ENCODE measurements at regions not wholly inside any gene's neighbourhood (a gene's known extent, or its start where the extent isn't known, plus 50 kb on each side); places are given as distances from the start of the nearest gene placed in this dataset.
"Not testable (repeated sequence)": the region's sequence is repeated elsewhere in the genome, so short reads cannot be mapped to it uniquely, and the experiment has no call there.

GRCh38 chr21:18096413-18096812 lies 148.2 kb upstream of the CHODL start:
- not testable (repeated sequence) for DNase-seq

GRCh38 chr21:18089786-18090185 lies 154.8 kb upstream of the CHODL start:
- DNase-seq: no peak

- DNase-seq: no peak
Measured at GRCh38 chr21:18070392-18070791, 174.2 kb upstream of the CHODL start.

GRCh38 chr21:18069875-18070274 lies 174.8 kb upstream of the CHODL start:
- no peak for DNase-seq

- no peak for DNase-seq
Measured at GRCh38 chr21:18060402-18060801, 184.2 kb upstream of the CHODL start.

GRCh38 chr21:18058731-18059398 lies 185.8 kb upstream of the CHODL start:
- no peak for DNase-seq

- no peak for DNase-seq
Measured at GRCh38 chr21:18053151-18053550, 191.5 kb upstream of the CHODL start.

- DNase-seq: no peak
Measured at GRCh38 chr21:18049461-18049860, 195.2 kb upstream of the CHODL start.

- DNase-seq: no peak
Measured at GRCh38 chr21:18041012-18041411, 203.6 kb upstream of the CHODL start.

- DNase-seq: no peak
Measured at GRCh38 chr21:18030248-18030647, 211.1 kb upstream of the C21orf91 start.

- DNase-seq: no peak
Measured at GRCh38 chr21:18026359-18026758, 207.2 kb upstream of the C21orf91 start.

GRCh38 chr21:18023711-18024110 lies 204.6 kb upstream of the C21orf91 start:
- no peak for DNase-seq

- no peak for DNase-seq
Measured at GRCh38 chr21:18023157-18023556, 204.0 kb upstream of the C21orf91 start.

- DNase-seq: no peak
Measured at GRCh38 chr21:18007121-18007520, 188.0 kb upstream of the C21orf91 start.

GRCh38 chr21:18006691-18007090 lies 187.5 kb upstream of the C21orf91 start:
- no peak for DNase-seq

- no peak for DNase-seq
Measured at GRCh38 chr21:18002393-18002792, 183.2 kb upstream of the C21orf91 start.

- no peak for DNase-seq
Measured at GRCh38 chr21:18000981-18001686, 182.0 kb upstream of the C21orf91 start.

- DNase-seq: not testable (repeated sequence)
Measured at GRCh38 chr21:17998599-17998998, 179.4 kb upstream of the C21orf91 start.

GRCh38 chr21:17989780-17990179 lies 170.6 kb upstream of the C21orf91 start:
- DNase-seq: no peak

GRCh38 chr21:17988102-17988437 lies 168.9 kb upstream of the C21orf91 start:
- no peak for DNase-seq

- DNase-seq: no peak
Measured at GRCh38 chr21:17987382-17988101, 168.4 kb upstream of the C21orf91 start.

- no peak for DNase-seq
Measured at GRCh38 chr21:17981060-17981740, 162.0 kb upstream of the C21orf91 start.

- DNase-seq: no peak
Measured at GRCh38 chr21:17979763-17980162, 160.6 kb upstream of the C21orf91 start.

GRCh38 chr21:17978895-17979294 lies 159.7 kb upstream of the C21orf91 start:
- no peak for DNase-seq
